Panc1 (cell line): ENCODE measurements at regions not wholly inside any gene's neighbourhood (a gene's known extent, or its start where the extent isn't known, plus 50 kb on each side); places are given as distances from the start of the nearest gene placed in this dataset.

Experiments used
- CTCF ChIP-seq: fragments of 450-650 bp; IDR thresholded peaks from 2 replicates; pipeline ENCODE4 v1.5.1; 2017; ENCODE audit warnings: mild to moderate bottlenecking
- REST ChIP-seq, 2 experiments: IDR thresholded peaks; 2 replicates each; pipeline ENCODE4 v1.6.1; 2011 to 2012; ENCODE audit warnings: low read depth in 2 of 2, control low read depth in 1 of 2, low read length in 1 of 2, mild to moderate bottlenecking in 1 of 2, moderate library complexity in 1 of 2; ENCODE audit not compliant: insufficient read depth in 1 of 2

GRCh38 chr13:83941701-83942335 lies 59.5 kb upstream of the SLITRK1 start:
- no peak for TF ChIP-seq CTCF
- no peak for TF ChIP-seq REST (IDR thresholded peaks at IDR 0.05; ENCODE audit: insufficient read depth in 1 of 2, low read depth in 2 of 2, low read length in 1 of 2)
